Loucy (cell line): ENCODE measurements at regions not wholly inside any gene's neighbourhood (a gene's known extent, or its start where the extent isn't known, plus 50 kb on each side); places are given as distances from the start of the nearest gene placed in this dataset.
"Not testable (repeated sequence)": the region's sequence is repeated elsewhere in the genome, so short reads cannot be mapped to it uniquely, and the experiment has no call there.

Experiments
- CTCF ChIP-seq: fragments of 200-600 bp; sonication (generic); conservative IDR thresholded peaks from 2 replicates; pipeline ENCODE4 v1.5.1; 2014; ENCODE audit warnings: mild to moderate bottlenecking, antibody characterized with exemption, low read length
- EZH2phosphoT487 ChIP-seq: fragments of 200-600 bp; IDR thresholded peaks from 2 replicates; pipeline ENCODE4 v1.6.1; 2018; ENCODE audit warnings: antibody characterized with exemption, mild to moderate bottlenecking, moderate library complexity, borderline replicate concordance

GRCh38 chr4:49147143-49147542, 161.1 kb downstream of the CWH43 start:
- not testable (repeated sequence) for TF ChIP-seq EZH2phosphoT487, CTCF
